Lung (tissue), 11 donors: ENCODE measurements at regions not wholly inside any gene's neighbourhood (a gene's known extent, or its start where the extent isn't known, plus 50 kb on each side); places are given as distances from the start of the nearest gene placed in this dataset.
A peak's percentile ranks its signal among the peaks of the same experiment; 100 is the strongest.

ENCODE experiments used
- ATAC-seq: fragments of 200-7000 bp; cut with Tn5 transposase; one replicate; pipeline ENCODE4 v1.9.1; 2020; ENCODE audit warnings: moderate number of reproducible peaks; ENCODE audit not compliant: insufficient read depth, low FRiP score
- DNase-seq, 3 donors: peaks; one replicate each; pipeline ENCODE4 v3.0.0-alpha.2; 2013 to 2017
- H3K27ac ChIP-seq, 2 donors: one replicate each; pipeline ENCODE4 v1.5.1; 2013; ENCODE audit warnings: mild to moderate bottlenecking in 2 of 2, moderate library complexity in 2 of 2, control low read depth in 1 of 2, inconsistent platforms in 1 of 2, low read depth in 1 of 2, low read length in 1 of 2
- H3K27me3 ChIP-seq, 3 donors: one replicate each; pipeline ENCODE4 v1.5.1; 2013; ENCODE audit warnings: low read length in 2 of 3; ENCODE audit not compliant: control insufficient read depth in 3 of 3, insufficient read depth in 3 of 3
- H3K36me3 ChIP-seq, 4 donors: one replicate each; pipeline ENCODE4 v1.5.1; 2013; ENCODE audit warnings: low read length in 4 of 4, mild to moderate bottlenecking in 1 of 4, moderate library complexity in 1 of 4; ENCODE audit not compliant: control insufficient read depth in 4 of 4, insufficient read depth in 4 of 4
- H3K4me1 ChIP-seq, 5 donors: one replicate each; pipeline ENCODE4 v1.5.1; 2013; ENCODE audit warnings: low read length in 5 of 5, mild to moderate bottlenecking in 2 of 5, moderate library complexity in 1 of 5; ENCODE audit not compliant: control insufficient read depth in 5 of 5, insufficient read depth in 5 of 5
- H3K4me3 ChIP-seq: one replicate; pipeline ENCODE4 v1.5.1; 2013; ENCODE audit warnings: mild to moderate bottlenecking, control low read depth, moderate library complexity
- H3K9ac ChIP-seq, 2 donors: one replicate each; pipeline ENCODE4 v1.5.1; 2013; ENCODE audit warnings: low read length in 2 of 2, control low read depth in 1 of 2; ENCODE audit not compliant: insufficient read depth in 1 of 2
- H3K9me3 ChIP-seq, 4 donors: one replicate each; pipeline ENCODE4 v1.5.1; 2013; ENCODE audit warnings: low read length in 3 of 4, mild to moderate bottlenecking in 1 of 4, moderate library complexity in 1 of 4; ENCODE audit not compliant: control insufficient read depth in 4 of 4, insufficient read depth in 3 of 4
- CTCF ChIP-seq: IDR thresholded peaks from 2 replicates; pipeline ENCODE4 v1.5.1; 2012; ENCODE audit warnings: mild to moderate bottlenecking; ENCODE audit errors: control extremely low read depth, extremely low read depth
- WGBS, 2 donors: extraction: QIAGEN DNeasy Blood & Tissue Kit; methylation state at CpG; one replicate each; pipeline ENCODE4 v1.1.7; 2013; 5-methylcytosine and 5-hydroxymethylcytosine counted together
- donor health status: control.
- donor health status: control.
- donor health status: Bipolar disorder and iron deficiency.
- donor health status: healthy.
- donor health status: DM: yes; HTN: yes; CAD: no.

GRCh38 chr4:147355032-147355656 lies 125.8 kb upstream of the EDNRA start:
- no peak overlapping the region for H3K9ac ChIP-seq
- TF ChIP-seq CTCF: no peak
- H3K4me1 ChIP-seq: peaks cover 0 to 30% (median 3%) of the 10 kb centered on the region in 5 donors
- 52 to 67% methylated on average over 3 of the region's 3 CpGs for WGBS, 2 donors
- H3K27me3 ChIP-seq: no peaks in the 10 kb centered on the region
- DNase-seq (peak in 2 of 3 donors; percentile 50 to 60), ATAC-seq (no peak)
- H3K4me3 ChIP-seq: no peak overlapping the region
- peaks cover 0 to 2% (median 0%) of the 10 kb centered on the region in 4 donors for H3K9me3 ChIP-seq
- no peaks in the 10 kb centered on the region for H3K36me3 ChIP-seq
- H3K27ac ChIP-seq: no peak overlapping the region

DNA sequence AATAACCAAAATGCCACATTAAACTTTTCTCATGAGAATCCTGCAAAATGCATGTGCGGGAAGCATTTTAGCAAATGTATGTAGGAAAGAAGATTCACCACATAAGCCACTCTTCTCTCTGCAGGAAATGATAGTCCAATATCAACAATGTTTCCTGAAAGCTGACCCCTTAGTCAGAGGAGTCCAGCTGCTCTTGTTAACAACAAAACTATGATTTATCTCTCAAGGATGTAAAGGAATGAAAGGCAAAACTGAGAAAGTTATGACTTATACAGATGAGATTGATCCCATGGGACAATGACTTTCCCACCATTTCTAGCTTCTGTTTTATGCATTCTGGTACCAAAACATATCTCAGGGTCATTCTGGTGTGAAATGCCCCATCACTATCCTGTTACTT lies 125.0 kb upstream of the EDNRA start:
- Histone ChIP-seq H3K36me3 (no peaks in the 10 kb centered on the region), H3K9ac (no peak overlapping the region), H3K27me3 (no peaks in the 10 kb centered on the region), H3K27ac (no peak overlapping the region), H3K4me1 (peaks cover 0 to 37% (median 3%) of the 10 kb centered on the region in 5 donors), H3K9me3 (peaks cover 0 to 2% (median 0%) of the 10 kb centered on the region in 4 donors), H3K4me3 (no peak overlapping the region)
- 70 to 78% methylated on average over 1 of the region's 1 CpG for WGBS, 2 donors
- DNase-seq: no peak
- no peak for ATAC-seq
- TF ChIP-seq CTCF: no peak

GRCh38 chr4:147360301-147360700 lies 120.6 kb upstream of the EDNRA start:
- DNase-seq (peak in 2 of 3 donors; percentile 52 to 56), ATAC-seq (peak; percentile 45)
- H3K36me3 ChIP-seq: no peaks in the 10 kb centered on the region
- no peak overlapping the region for H3K9ac ChIP-seq
- WGBS, 2 donors: 58 to 95% methylated on average over 3 of the region's 3 CpGs
- H3K27ac ChIP-seq: peak overlapping the region in 1 of 2 donors; percentile 59
- peaks cover 0 to 65% (median 16%) of the 10 kb centered on the region in 5 donors for H3K4me1 ChIP-seq
- H3K4me3 ChIP-seq: no peak overlapping the region
- no peak for TF ChIP-seq CTCF
- no peaks in the 10 kb centered on the region for H3K27me3 ChIP-seq
- H3K9me3 ChIP-seq: peaks cover 0 to 2% (median 0%) of the 10 kb centered on the region in 4 donors

GRCh38 chr4:147361726-147362125 lies 119.2 kb upstream of the EDNRA start:
- Histone ChIP-seq H3K4me3 (no peak overlapping the region), H3K36me3 (no peaks in the 10 kb centered on the region), H3K4me1 (peaks cover 2 to 65% (median 13%) of the 10 kb centered on the region in 5 donors), H3K9me3 (peaks cover 0 to 2% (median 0%) of the 10 kb centered on the region in 4 donors), H3K9ac (no peak overlapping the region), H3K27ac (peak overlapping the region in 1 of 2 donors; percentile 36), H3K27me3 (no peaks in the 10 kb centered on the region)
- 29 to 72% methylated on average over 1 of the region's 1 CpG for WGBS, 2 donors
- no peak for TF ChIP-seq CTCF
- ATAC-seq: peak; percentile 67
- DNase-seq: peak in 2 of 3 donors; percentile 72 to 76
